ENCODE measurements at regions not wholly inside any gene's neighbourhood (a gene's known extent, or its start where the extent isn't known, plus 50 kb on each side); places are given as distances from the start of the nearest gene placed in this dataset.

DNA sequence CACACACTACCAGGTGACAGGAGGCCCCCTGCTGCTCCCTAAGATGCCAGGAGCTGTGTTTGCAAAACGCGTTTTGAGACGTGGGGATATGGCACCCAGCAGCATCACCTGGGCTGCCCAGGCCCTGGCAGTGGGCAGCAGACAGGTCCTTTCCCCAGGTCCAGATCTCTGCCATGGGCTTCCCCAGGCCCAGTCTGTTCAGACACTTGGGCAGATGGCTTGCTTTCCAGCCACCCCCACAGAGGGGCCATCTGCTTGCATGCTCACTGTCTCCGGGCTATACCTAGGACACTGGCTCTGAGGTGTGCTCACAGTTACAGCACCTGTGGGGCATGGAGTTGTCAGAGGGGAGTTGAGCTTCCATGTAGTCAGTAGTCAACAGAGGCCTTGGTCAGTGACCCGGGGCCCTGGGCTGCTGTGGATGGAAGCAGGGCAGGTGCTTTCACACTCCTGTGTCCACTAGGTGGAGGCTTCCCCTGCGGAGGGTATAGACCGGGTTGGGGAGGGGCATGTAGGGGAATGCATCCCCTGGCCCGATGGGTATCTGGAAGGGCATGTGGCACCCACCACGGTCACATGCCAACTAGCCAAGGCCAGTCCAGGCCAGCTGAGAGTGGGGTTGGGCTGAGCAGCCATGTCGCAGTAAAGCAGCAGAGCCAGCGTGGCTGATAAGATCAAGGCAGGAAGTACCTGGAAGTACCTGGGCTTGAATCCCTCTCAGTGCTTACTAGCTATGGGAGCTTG lies 185.4 kb upstream of the SLC24A3 start:
- no peak overlapping the region for H3K27ac ChIP-seq (replicated peaks)
- no peaks in the 10 kb centered on the region for H3K27me3 ChIP-seq (ENCODE audit: insufficient read depth, poor library complexity, severe bottlenecking)

DNA sequence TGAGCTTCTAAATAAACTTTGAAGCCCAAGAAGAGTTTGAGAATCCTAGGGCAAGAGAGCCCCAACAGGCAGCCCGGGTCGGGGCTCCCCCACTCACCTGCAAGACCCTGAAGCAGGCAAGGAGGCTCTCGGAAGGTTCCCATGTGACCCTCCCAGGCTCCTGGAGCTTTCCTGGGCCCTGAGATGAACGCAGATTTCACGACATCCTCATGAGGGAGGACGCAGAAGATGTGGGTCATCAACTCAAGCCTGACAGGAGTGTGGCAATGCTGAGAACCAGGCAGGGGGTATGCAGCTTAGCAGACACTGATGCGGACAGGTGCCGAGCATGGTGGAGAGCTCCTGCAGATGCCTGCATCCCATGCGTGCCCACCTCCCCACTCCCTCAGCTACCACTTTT lies 184.5 kb upstream of the SLC24A3 start:
- H3K27me3 ChIP-seq (ENCODE audit: insufficient read depth, poor library complexity, severe bottlenecking), result no peaks in the 10 kb centered on the region
- DNase-seq (ENCODE audit: low read depth in 1 of 2, low spot score in 1 of 2), result no peak
- H3K4me3 ChIP-seq (replicated peaks; ENCODE audit: insufficient read depth, low read length), result no peak overlapping the region
- no peak for TF ChIP-seq POLR2AphosphoS5 (IDR thresholded peaks at IDR 0.05; ENCODE audit: low read depth)
- TF ChIP-seq, protein P1, sequence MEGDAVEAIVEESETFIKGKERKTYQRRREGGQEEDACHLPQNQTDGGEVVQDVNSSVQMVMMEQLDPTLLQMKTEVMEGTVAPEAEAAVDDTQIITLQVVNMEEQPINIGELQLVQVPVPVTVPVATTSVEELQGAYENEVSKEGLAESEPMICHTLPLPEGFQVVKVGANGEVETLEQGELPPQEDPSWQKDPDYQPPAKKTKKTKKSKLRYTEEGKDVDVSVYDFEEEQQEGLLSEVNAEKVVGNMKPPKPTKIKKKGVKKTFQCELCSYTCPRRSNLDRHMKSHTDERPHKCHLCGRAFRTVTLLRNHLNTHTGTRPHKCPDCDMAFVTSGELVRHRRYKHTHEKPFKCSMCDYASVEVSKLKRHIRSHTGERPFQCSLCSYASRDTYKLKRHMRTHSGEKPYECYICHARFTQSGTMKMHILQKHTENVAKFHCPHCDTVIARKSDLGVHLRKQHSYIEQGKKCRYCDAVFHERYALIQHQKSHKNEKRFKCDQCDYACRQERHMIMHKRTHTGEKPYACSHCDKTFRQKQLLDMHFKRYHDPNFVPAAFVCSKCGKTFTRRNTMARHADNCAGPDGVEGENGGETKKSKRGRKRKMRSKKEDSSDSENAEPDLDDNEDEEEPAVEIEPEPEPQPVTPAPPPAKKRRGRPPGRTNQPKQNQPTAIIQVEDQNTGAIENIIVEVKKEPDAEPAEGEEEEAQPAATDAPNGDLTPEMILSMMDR (IDR thresholded peaks at IDR 0.05; ENCODE audit: insufficient read depth, low read length), result no peak
- TF ChIP-seq, protein P2, sequence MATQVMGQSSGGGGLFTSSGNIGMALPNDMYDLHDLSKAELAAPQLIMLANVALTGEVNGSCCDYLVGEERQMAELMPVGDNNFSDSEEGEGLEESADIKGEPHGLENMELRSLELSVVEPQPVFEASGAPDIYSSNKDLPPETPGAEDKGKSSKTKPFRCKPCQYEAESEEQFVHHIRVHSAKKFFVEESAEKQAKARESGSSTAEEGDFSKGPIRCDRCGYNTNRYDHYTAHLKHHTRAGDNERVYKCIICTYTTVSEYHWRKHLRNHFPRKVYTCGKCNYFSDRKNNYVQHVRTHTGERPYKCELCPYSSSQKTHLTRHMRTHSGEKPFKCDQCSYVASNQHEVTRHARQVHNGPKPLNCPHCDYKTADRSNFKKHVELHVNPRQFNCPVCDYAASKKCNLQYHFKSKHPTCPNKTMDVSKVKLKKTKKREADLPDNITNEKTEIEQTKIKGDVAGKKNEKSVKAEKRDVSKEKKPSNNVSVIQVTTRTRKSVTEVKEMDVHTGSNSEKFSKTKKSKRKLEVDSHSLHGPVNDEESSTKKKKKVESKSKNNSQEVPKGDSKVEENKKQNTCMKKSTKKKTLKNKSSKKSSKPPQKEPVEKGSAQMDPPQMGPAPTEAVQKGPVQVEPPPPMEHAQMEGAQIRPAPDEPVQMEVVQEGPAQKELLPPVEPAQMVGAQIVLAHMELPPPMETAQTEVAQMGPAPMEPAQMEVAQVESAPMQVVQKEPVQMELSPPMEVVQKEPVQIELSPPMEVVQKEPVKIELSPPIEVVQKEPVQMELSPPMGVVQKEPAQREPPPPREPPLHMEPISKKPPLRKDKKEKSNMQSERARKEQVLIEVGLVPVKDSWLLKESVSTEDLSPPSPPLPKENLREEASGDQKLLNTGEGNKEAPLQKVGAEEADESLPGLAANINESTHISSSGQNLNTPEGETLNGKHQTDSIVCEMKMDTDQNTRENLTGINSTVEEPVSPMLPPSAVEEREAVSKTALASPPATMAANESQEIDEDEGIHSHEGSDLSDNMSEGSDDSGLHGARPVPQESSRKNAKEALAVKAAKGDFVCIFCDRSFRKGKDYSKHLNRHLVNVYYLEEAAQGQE (IDR thresholded peaks at IDR 0.05; ENCODE audit: insufficient replicate concordance, low read depth), result no peak
- TF ChIP-seq SPI1 (IDR thresholded peaks at IDR 0.05; ENCODE audit: borderline replicate concordance, low read depth), result no peak
- no peak for TF ChIP-seq GABPA (IDR thresholded peaks at IDR 0.05; ENCODE audit: low read depth)
- no peak overlapping the region for H3K27ac ChIP-seq (replicated peaks)

More for the DNA sequence above, 185.4 kb upstream of the SLC24A3 start:
- TF ChIP-seq SPI1 (IDR thresholded peaks at IDR 0.05; ENCODE audit: borderline replicate concordance, low read depth), result no peak
- TF ChIP-seq POLR2AphosphoS5 (IDR thresholded peaks at IDR 0.05; ENCODE audit: low read depth), result no peak
- no peak for TF ChIP-seq GABPA (IDR thresholded peaks at IDR 0.05; ENCODE audit: low read depth)
- TF ChIP-seq, protein P1 (IDR thresholded peaks at IDR 0.05; ENCODE audit: insufficient read depth, low read length), result no peak
- TF ChIP-seq, protein P2 (IDR thresholded peaks at IDR 0.05; ENCODE audit: insufficient replicate concordance, low read depth), result no peak
- no peak overlapping the region for H3K4me3 ChIP-seq (replicated peaks; ENCODE audit: insufficient read depth, low read length)
- DNase-seq (ENCODE audit: low read depth in 1 of 2, low spot score in 1 of 2), result no peak

DNA sequence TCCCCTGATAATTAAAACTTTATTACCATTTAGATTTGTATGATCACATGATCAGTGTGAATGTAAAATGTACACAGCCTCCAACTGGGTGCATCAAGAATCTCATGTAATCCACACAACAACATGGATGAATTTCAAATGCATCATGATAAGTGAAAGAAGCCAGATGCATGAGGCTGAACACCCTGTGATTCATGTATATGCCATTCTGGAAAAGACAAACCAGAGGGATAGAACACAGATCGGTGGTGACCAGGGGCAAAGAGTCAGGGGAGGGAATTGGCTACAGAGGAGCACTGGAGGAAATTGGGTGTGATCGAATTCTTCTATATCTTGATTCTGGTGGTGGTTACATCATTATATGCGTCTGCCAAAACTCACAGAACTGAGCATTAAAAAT lies 170.7 kb upstream of the SLC24A3 start:
- TF ChIP-seq, protein P2 (IDR thresholded peaks at IDR 0.05; ENCODE audit: insufficient replicate concordance, low read depth), result no peak
- TF ChIP-seq SPI1 (IDR thresholded peaks at IDR 0.05; ENCODE audit: borderline replicate concordance, low read depth) (no peak), GABPA (IDR thresholded peaks at IDR 0.05; ENCODE audit: low read depth) (no peak)
- Histone ChIP-seq H3K27ac (replicated peaks) (no peak overlapping the region), H3K4me3 (replicated peaks; ENCODE audit: insufficient read depth, low read length) (no peak overlapping the region), H3K27me3 (ENCODE audit: insufficient read depth, poor library complexity, severe bottlenecking) (peaks cover 2% of the 10 kb centered on the region)
- DNase-seq (ENCODE audit: low read depth in 1 of 2, low spot score in 1 of 2), result no peak

Measured in HL-60 (cell line).